Ovary (tissue), 3 donors: ENCODE measurements at regions not wholly inside any gene's neighbourhood (a gene's known extent, or its start where the extent isn't known, plus 50 kb on each side); places are given as distances from the start of the nearest gene placed in this dataset.

Source experiments
- CTCF ChIP-seq, 3 donors: fragments of 450-650 bp in 2 of 3; fragments of 200-600 bp in 1 of 3; IDR thresholded peaks; one replicate each; pipeline versions ENCODE4 v1.5.1 to v1.8.0; 2016 to 2022; ENCODE audit warnings: antibody characterized with exemption in 3 of 3, mild to moderate bottlenecking in 1 of 3
- EP300 ChIP-seq: sonication (generic); formaldehyde crosslinking; IDR thresholded peaks from one replicate; pipeline ENCODE4 v1.6.1; 2017; ENCODE audit warnings: antibody characterized with exemption
- donor health status: DM: no; HTN: no; CAD: no.

GRCh38 chrY:19006234-19006633 lies 232.7 kb upstream of the HSFY2 start:
- TF ChIP-seq EP300 (no peak), CTCF (IDR thresholded peaks at IDR 0.05) (no peak)
